ENCODE measurements at regions not wholly inside any gene's neighbourhood (a gene's known extent, or its start where the extent isn't known, plus 50 kb on each side); places are given as distances from the start of the nearest gene placed in this dataset.

- H2AFZ ChIP-seq: no peak overlapping the region
- no peaks in the 10 kb centered on the region for H3K9me2 ChIP-seq (ENCODE audit: insufficient read depth)
- no peak overlapping the region for H3K4me3 ChIP-seq
- DNase-seq: no peak
- intact Hi-C loops (cut with micrococcal nuclease; ENCODE audit: unreplicated experiment): no loop called here
- H3K36me3 ChIP-seq (ENCODE audit: low read depth): no peaks in the 10 kb centered on the region
- POLR2A ChIA-PET (ENCODE audit: unreplicated experiment): no interaction called here
- H4K20me1 ChIP-seq (ENCODE audit: insufficient read depth): no peaks in the 10 kb centered on the region
- no peaks in the 10 kb centered on the region for H3K9me3 ChIP-seq (ENCODE audit: insufficient read depth, low read depth)
- no peak overlapping the region for H3K27ac ChIP-seq
- no peaks in the 10 kb centered on the region for H3K27me3 ChIP-seq (ENCODE audit: insufficient read depth, low read depth)
- H3F3A ChIP-seq (ENCODE audit: insufficient read depth, low read depth): no peaks in the 10 kb centered on the region
- no TSS peak for BruUV-seq (replicated peaks)
- no peak overlapping the region for H3K4me2 ChIP-seq
- H3K4me1 ChIP-seq (replicated peaks; ENCODE audit: insufficient read depth): no peaks in the 10 kb centered on the region
- no peak for TF ChIP-seq EZH2 (IDR thresholded peaks at IDR 0.05; ENCODE audit: low read depth)
- no peak for TF ChIP-seq CTCF (conservative IDR thresholded peaks at IDR 0.05)
- no peaks in the 10 kb centered on the region for H3K79me2 ChIP-seq (ENCODE audit: low read depth)
- CTCF ChIA-PET: no interaction called here
Observed at GRCh38 chr3:144032531-144033239, 61.1 kb downstream of the DIPK2A start.

DNA sequence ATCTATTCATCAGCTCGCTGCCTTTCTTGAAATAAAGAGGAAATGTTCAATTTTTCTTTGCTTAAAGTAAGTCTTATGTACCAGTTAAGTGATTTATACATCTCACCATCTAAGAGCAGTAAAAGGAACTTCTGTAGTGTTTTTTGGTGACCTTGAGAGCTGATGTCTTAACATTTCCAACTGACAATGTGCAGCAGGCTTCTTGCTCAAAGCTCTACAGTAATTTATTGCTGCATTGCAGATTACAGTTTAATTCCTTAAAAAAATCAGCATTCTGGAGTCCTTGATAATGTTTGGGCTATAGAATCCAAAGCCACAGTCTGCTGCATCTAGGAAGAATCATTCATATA, 61.6 kb downstream of the DIPK2A start:
- H2AFZ ChIP-seq: no peak overlapping the region
- no peaks in the 10 kb centered on the region for H3K4me1 ChIP-seq (replicated peaks; ENCODE audit: insufficient read depth)
- TF ChIP-seq CTCF (conservative IDR thresholded peaks at IDR 0.05): no peak
- TF ChIP-seq EZH2 (IDR thresholded peaks at IDR 0.05; ENCODE audit: low read depth): no peak
- H3K9me2 ChIP-seq (ENCODE audit: insufficient read depth): no peaks in the 10 kb centered on the region
- POLR2A ChIA-PET (ENCODE audit: unreplicated experiment): no interaction called here
- H3K4me2 ChIP-seq: no peak overlapping the region
- no peaks in the 10 kb centered on the region for H3K79me2 ChIP-seq (ENCODE audit: low read depth)
- H3K27ac ChIP-seq: no peak overlapping the region
- H3K36me3 ChIP-seq (ENCODE audit: low read depth): no peaks in the 10 kb centered on the region
- no peaks in the 10 kb centered on the region for H3K27me3 ChIP-seq (ENCODE audit: insufficient read depth, low read depth)
- H3K4me3 ChIP-seq: no peak overlapping the region
- no peaks in the 10 kb centered on the region for H4K20me1 ChIP-seq (ENCODE audit: insufficient read depth)
- DNase-seq: no peak
- intact Hi-C loops (cut with micrococcal nuclease; ENCODE audit: unreplicated experiment): no loop called here
- CTCF ChIA-PET: no interaction called here
- no TSS peak for BruUV-seq (replicated peaks)
- H3K9me3 ChIP-seq (ENCODE audit: insufficient read depth, low read depth): no peaks in the 10 kb centered on the region
- no peaks in the 10 kb centered on the region for H3F3A ChIP-seq (ENCODE audit: insufficient read depth, low read depth)

DNA sequence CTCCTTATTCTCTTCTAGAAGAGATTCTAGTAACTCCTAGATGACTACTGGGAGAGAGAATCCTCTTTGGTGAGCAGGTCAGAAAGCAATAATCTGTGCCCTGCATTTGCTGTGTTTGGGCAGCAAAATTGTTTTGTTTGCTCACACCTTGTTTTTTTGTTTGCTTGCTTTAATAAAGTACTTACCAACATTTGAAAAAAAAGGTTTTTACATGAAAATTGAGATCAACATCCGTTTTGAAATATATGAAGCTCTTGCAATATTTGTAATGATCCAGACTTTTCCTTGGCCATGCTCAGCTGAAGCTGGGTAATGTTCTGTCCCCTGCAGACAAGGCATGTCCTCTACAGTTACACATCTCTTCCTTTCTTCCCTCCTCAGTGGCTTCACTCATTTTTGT, 62.2 kb downstream of the DIPK2A start:
- no peaks in the 10 kb centered on the region for H3K9me3 ChIP-seq (ENCODE audit: insufficient read depth, low read depth)
- ChIA-PET CTCF (no interaction called here), POLR2A (ENCODE audit: unreplicated experiment) (no interaction called here)

More for the DNA sequence above, 62.2 kb downstream of the DIPK2A start:
- intact Hi-C loops (cut with micrococcal nuclease; ENCODE audit: unreplicated experiment): no loop called here
- H3F3A ChIP-seq (ENCODE audit: insufficient read depth, low read depth): no peaks in the 10 kb centered on the region
- DNase-seq: no peak
- H3K27me3 ChIP-seq (ENCODE audit: insufficient read depth, low read depth): no peaks in the 10 kb centered on the region
- H3K36me3 ChIP-seq (ENCODE audit: low read depth): no peaks in the 10 kb centered on the region
- no TSS peak for BruUV-seq (replicated peaks)
- H4K20me1 ChIP-seq (ENCODE audit: insufficient read depth): no peaks in the 10 kb centered on the region
- no peaks in the 10 kb centered on the region for H3K9me2 ChIP-seq (ENCODE audit: insufficient read depth)
- H3K4me3 ChIP-seq: no peak overlapping the region
- no peak overlapping the region for H2AFZ ChIP-seq
- H3K4me1 ChIP-seq (replicated peaks; ENCODE audit: insufficient read depth): no peaks in the 10 kb centered on the region
- no peak overlapping the region for H3K4me2 ChIP-seq
- no peak overlapping the region for H3K27ac ChIP-seq
- TF ChIP-seq CTCF (conservative IDR thresholded peaks at IDR 0.05) (no peak), EZH2 (IDR thresholded peaks at IDR 0.05; ENCODE audit: low read depth) (no peak)
- H3K79me2 ChIP-seq (ENCODE audit: low read depth): no peaks in the 10 kb centered on the region

Data from PC-9 (cell line).